Fibroblast of lung (primary cell): ENCODE measurements at regions not wholly inside any gene's neighbourhood (a gene's known extent, or its start where the extent isn't known, plus 50 kb on each side); places are given as distances from the start of the nearest gene placed in this dataset.

ENCODE experiments used
- DNase-seq, 2 donors: peaks; one replicate each; pipeline versions ENCODE4 v3.0.0 to v3.0.0-alpha.2; 2010; ENCODE audit warnings: low read depth in 2 of 2
- H2AFZ ChIP-seq: 2 replicates; pipeline ENCODE4 v1.5.1; 2012; ENCODE audit warnings: low read length, control low read depth, inconsistent platforms
- H3K27ac ChIP-seq: 2 replicates; pipeline ENCODE4 v1.5.1; 2011; ENCODE audit warnings: low read length, control low read depth; ENCODE audit not compliant: insufficient read depth
- H3K27me3 ChIP-seq: 2 replicates; pipeline ENCODE4 v1.5.1; 2011; ENCODE audit warnings: mild to moderate bottlenecking, low read length; ENCODE audit not compliant: control insufficient read depth, insufficient read depth
- H3K36me3 ChIP-seq: 2 replicates; pipeline ENCODE4 v1.5.1; 2011; ENCODE audit warnings: low read length; ENCODE audit not compliant: control insufficient read depth, insufficient read depth
- H3K4me1 ChIP-seq: 2 replicates; pipeline ENCODE4 v1.5.1; 2011; ENCODE audit warnings: low read length; ENCODE audit not compliant: control insufficient read depth, insufficient read depth; ENCODE audit errors: extremely low read depth
- H3K4me2 ChIP-seq: 2 replicates; pipeline ENCODE4 v1.5.1; 2011; ENCODE audit warnings: low read length, control low read depth; ENCODE audit not compliant: insufficient read depth; ENCODE audit errors: extremely low read depth
- H3K4me3 ChIP-seq, 4 experiments: fragments of 200-600 bp in 1 of 4; sonication (generic) in 1 of 4; replicated peaks in 1 of 4; 2 replicates each; pipeline ENCODE4 v1.5.1; 2011 to 2016; ENCODE audit warnings: low read length in 4 of 4, low read depth in 3 of 4, mild to moderate bottlenecking in 3 of 4, control low read depth in 2 of 4, inconsistent platforms in 1 of 4, mixed read lengths in 1 of 4; ENCODE audit not compliant: insufficient read depth in 1 of 4; ENCODE audit errors: control extremely low read depth in 1 of 4
- H3K79me2 ChIP-seq: 2 replicates; pipeline ENCODE4 v1.5.1; 2012; ENCODE audit warnings: mild to moderate bottlenecking, low read length, inconsistent platforms; ENCODE audit not compliant: control insufficient read depth, insufficient read depth
- H3K9ac ChIP-seq: 2 replicates; pipeline ENCODE4 v1.5.1; 2011; ENCODE audit warnings: mild to moderate bottlenecking, low read length, control low read depth; ENCODE audit not compliant: insufficient read depth
- H3K9me3 ChIP-seq: 2 replicates; pipeline ENCODE4 v1.5.1; 2012; ENCODE audit warnings: low read depth, low read length; ENCODE audit not compliant: control insufficient read depth, insufficient read depth
- H4K20me1 ChIP-seq: 2 replicates; pipeline ENCODE4 v1.5.1; 2011; ENCODE audit warnings: low read length; ENCODE audit not compliant: control insufficient read depth, insufficient read depth; ENCODE audit errors: extremely low read depth
- CTCF ChIP-seq, 2 donors: IDR thresholded peaks in 1 of 2; conservative IDR thresholded peaks in 1 of 2; 1 replicate in 1 of 2; 2 replicates in 1 of 2; pipeline ENCODE4 v1.5.1; 2011 to 2012; ENCODE audit warnings: low read length in 2 of 2, control low read depth in 1 of 2, inconsistent platforms in 1 of 2, low read depth in 1 of 2, mild to moderate bottlenecking in 1 of 2
- EZH2 ChIP-seq: IDR thresholded peaks from 2 replicates; pipeline ENCODE4 v1.5.1; 2012; ENCODE audit warnings: low read length, control low read depth, mild to moderate bottlenecking; ENCODE audit errors: missing control alignments

DNA sequence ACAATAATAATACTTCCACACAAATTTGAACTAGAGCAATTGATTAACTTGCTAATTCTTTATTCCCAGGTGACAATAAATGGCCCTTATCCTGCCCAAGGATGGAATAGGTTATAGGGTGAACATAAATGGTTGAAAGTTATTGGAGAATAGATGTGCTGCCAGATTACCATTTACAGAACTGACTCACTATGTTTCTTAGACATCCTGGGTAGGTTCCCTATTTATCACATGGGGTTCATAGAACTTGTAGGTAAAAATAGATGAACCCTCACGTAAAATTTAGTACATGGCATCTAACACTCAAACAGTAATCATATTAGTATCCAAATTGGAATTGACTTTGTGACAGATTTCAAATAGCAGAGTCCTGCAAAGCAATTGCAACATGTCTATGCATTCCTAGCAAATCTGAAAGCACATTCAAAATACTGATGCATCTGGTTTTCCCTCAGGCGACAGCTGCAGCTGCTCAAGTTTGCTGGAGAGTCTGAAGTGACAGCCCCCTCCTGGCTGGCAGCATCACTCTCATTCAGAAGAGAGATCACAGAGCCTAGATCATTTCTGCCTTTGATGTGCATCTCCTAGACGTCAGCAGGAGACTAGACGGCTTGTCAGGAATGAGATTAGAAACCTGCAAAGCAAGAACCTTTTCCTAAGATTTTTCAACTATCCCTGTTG is 80.2 kb upstream of the RNF217 start:
- no peak overlapping the region for H2AFZ ChIP-seq
- DNase-seq = peak; percentile 44 to 69
- H3K9me3 ChIP-seq = no peaks in the 10 kb centered on the region
- no peak for TF ChIP-seq EZH2
- no peak for TF ChIP-seq CTCF (conservative IDR thresholded peaks at IDR 0.05 in 1 of 2, IDR thresholded peaks at IDR 0.05 in 1 of 2; ENCODE audit: low read depth in 1 of 2, low read length in 2 of 2)
- no peaks in the 10 kb centered on the region for H4K20me1 ChIP-seq
- H3K4me1 ChIP-seq = peaks cover 5% of the 10 kb centered on the region
- no peak overlapping the region for H3K9ac ChIP-seq
- H3K4me2 ChIP-seq = peak overlapping the region; percentile 6
- H3K27me3 ChIP-seq = no peaks in the 10 kb centered on the region
- no peak overlapping the region for H3K4me3 ChIP-seq
- H3K27ac ChIP-seq = no peak overlapping the region
- no peaks in the 10 kb centered on the region for H3K36me3 ChIP-seq
- H3K79me2 ChIP-seq = no peaks in the 10 kb centered on the region

DNA sequence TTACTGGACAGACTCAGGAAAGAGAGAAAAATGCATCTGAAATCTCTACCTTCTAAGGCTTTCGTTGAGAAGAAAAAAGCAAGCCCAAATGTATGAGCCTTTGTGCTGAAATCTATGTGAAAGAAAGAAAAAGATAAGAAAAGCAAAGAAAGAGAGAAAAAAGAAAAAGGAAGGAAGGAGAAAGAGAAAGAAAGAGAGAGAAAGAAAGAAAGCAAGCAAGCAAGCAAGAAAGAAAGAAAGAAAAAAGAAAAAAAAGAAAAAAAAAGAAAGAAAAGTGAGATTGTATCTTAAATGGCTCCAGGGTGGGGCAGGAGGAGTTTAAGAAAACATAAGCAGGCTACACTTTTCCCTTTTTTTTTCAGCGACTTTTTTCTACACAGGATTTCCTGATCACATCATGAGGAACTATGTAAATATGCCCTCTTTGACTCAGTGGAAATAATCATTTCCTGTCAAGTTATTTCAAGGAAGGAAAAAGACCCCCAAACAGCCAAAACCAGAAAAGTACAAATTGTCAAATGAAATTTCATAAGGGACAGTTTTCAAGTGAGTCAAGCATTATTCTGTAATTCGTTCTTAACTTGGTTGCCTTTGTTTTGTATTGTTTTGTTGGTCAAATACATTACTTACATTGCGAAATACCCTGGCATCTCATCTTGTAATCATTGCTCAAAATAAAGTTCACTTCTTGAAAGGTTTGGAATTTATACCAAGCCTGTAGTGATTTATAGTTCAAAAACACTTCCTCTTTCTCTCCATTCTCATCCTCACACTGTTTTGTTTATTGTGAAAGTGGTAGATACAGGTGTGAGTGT is 79.5 kb upstream of the RNF217 start:
- TF ChIP-seq EZH2 = no peak
- no peak for TF ChIP-seq CTCF (conservative IDR thresholded peaks at IDR 0.05 in 1 of 2, IDR thresholded peaks at IDR 0.05 in 1 of 2; ENCODE audit: low read depth in 1 of 2, low read length in 2 of 2)
- H3K79me2 ChIP-seq = no peaks in the 10 kb centered on the region
- no peak overlapping the region for H3K9ac ChIP-seq
- H3K27me3 ChIP-seq = no peaks in the 10 kb centered on the region
- no peak overlapping the region for H3K4me3 ChIP-seq
- DNase-seq = peak; percentile 37 to 55
- H4K20me1 ChIP-seq = no peaks in the 10 kb centered on the region
- no peaks in the 10 kb centered on the region for H3K36me3 ChIP-seq
- no peaks in the 10 kb centered on the region for H3K9me3 ChIP-seq
- no peak overlapping the region for H2AFZ ChIP-seq
- H3K27ac ChIP-seq = no peak overlapping the region
- peaks cover 5% of the 10 kb centered on the region for H3K4me1 ChIP-seq
- H3K4me2 ChIP-seq = peak overlapping the region; percentile 6

- Histone ChIP-seq H3K27me3 (no peaks in the 10 kb centered on the region), H2AFZ (no peak overlapping the region), H3K9ac (no peak overlapping the region), H3K4me1 (peaks cover 5% of the 10 kb centered on the region), H3K79me2 (no peaks in the 10 kb centered on the region), H3K36me3 (no peaks in the 10 kb centered on the region), H3K4me3 (no peak overlapping the region), H4K20me1 (no peaks in the 10 kb centered on the region), H3K4me2 (no peak overlapping the region), H3K9me3 (no peaks in the 10 kb centered on the region), H3K27ac (no peak overlapping the region)
- peak in 1 of 2 donors; percentile 9 for DNase-seq
- TF ChIP-seq CTCF (conservative IDR thresholded peaks at IDR 0.05 in 1 of 2, IDR thresholded peaks at IDR 0.05 in 1 of 2; ENCODE audit: low read depth in 1 of 2, low read length in 2 of 2) (no peak), EZH2 (no peak)
Observed at GRCh38 chr6:124885171-124885570, 77.1 kb upstream of the RNF217 start.
